Astrocyte (in vitro differentiated cells and primary cell): ENCODE measurements at regions not wholly inside any gene's neighbourhood (a gene's known extent, or its start where the extent isn't known, plus 50 kb on each side); places are given as distances from the start of the nearest gene placed in this dataset.

ENCODE experiments used
- DNase-seq: peaks from one replicate; pipeline ENCODE4 v3.0.0-alpha.2; 2010; ENCODE audit warnings: low read depth
- FAIRE-seq: peaks from 2 replicates; lab custom pipeline; 2011; peaks lifted over from hg19 to GRCh38; lab: Jason Lieb, UNC
- H2AFZ ChIP-seq: 2 replicates; pipeline ENCODE4 v1.6.0; 2012; ENCODE audit warnings: low read depth, low read length, inconsistent platforms
- H3K27ac ChIP-seq: 2 replicates; pipeline ENCODE4 v1.5.1; 2011; ENCODE audit warnings: low read depth, low read length, inconsistent platforms
- H3K27me3 ChIP-seq: 2 replicates; pipeline ENCODE4 v1.6.0; 2011; ENCODE audit warnings: low read length, inconsistent platforms; ENCODE audit not compliant: insufficient read depth
- H3K36me3 ChIP-seq: 2 replicates; pipeline ENCODE4 v1.5.1; 2011; ENCODE audit warnings: low read length, inconsistent platforms; ENCODE audit not compliant: insufficient read depth
- H3K4me1 ChIP-seq: 2 replicates; pipeline ENCODE4 v1.5.1; 2011; ENCODE audit warnings: low read length, inconsistent platforms; ENCODE audit not compliant: insufficient read depth
- H3K4me2 ChIP-seq: 2 replicates; pipeline ENCODE4 v1.6.0; 2012; ENCODE audit warnings: low read length, inconsistent platforms
- H3K4me3 ChIP-seq: 2 replicates; pipeline ENCODE4 v1.5.1; 2011; ENCODE audit warnings: low read depth, mild to moderate bottlenecking, low read length, inconsistent platforms; ENCODE audit not compliant: insufficient read depth
- H3K79me2 ChIP-seq: 2 replicates; pipeline ENCODE4 v1.6.0; 2012; ENCODE audit warnings: mild to moderate bottlenecking, low read length, inconsistent platforms; ENCODE audit not compliant: insufficient read depth
- H3K9ac ChIP-seq: 2 replicates; pipeline ENCODE4 v1.6.0; 2012; ENCODE audit warnings: mild to moderate bottlenecking, low read length, inconsistent platforms
- H3K9me3 ChIP-seq: 2 replicates; pipeline ENCODE4 v1.5.1; 2012; ENCODE audit warnings: low read depth, mild to moderate bottlenecking, low read length, inconsistent platforms; ENCODE audit not compliant: insufficient read depth
- H4K20me1 ChIP-seq: 2 replicates; pipeline ENCODE4 v1.6.0; 2012; ENCODE audit warnings: low read length, inconsistent platforms; ENCODE audit not compliant: insufficient read depth
- H3K27ac Mint-ChIP-seq: one replicate; pipeline ENCODE4 v1.8.0; 2021; ENCODE audit warnings: mild to moderate bottlenecking, mixed read lengths; ENCODE audit not compliant: unreplicated experiment
- H3K27me3 Mint-ChIP-seq: one replicate; pipeline ENCODE4 v1.8.0; 2021; ENCODE audit warnings: low read depth, mixed read lengths; ENCODE audit not compliant: unreplicated experiment
- H3K36me3 Mint-ChIP-seq: one replicate; pipeline ENCODE4 v1.8.0; 2021; ENCODE audit warnings: low read depth, mixed read lengths; ENCODE audit not compliant: unreplicated experiment
- H3K4me1 Mint-ChIP-seq: one replicate; pipeline ENCODE4 v1.8.0; 2021; ENCODE audit warnings: low read depth, mixed read lengths; ENCODE audit not compliant: unreplicated experiment
- H3K4me3 Mint-ChIP-seq: one replicate; pipeline ENCODE4 v1.8.0; 2021; ENCODE audit warnings: mild to moderate bottlenecking, moderate library complexity, mixed read lengths; ENCODE audit not compliant: unreplicated experiment
- H3K9me3 Mint-ChIP-seq: one replicate; pipeline ENCODE4 v1.8.0; 2021; ENCODE audit warnings: mild to moderate bottlenecking, mixed read lengths; ENCODE audit not compliant: unreplicated experiment
- CTCF ChIP-seq: IDR thresholded peaks from 2 replicates; pipeline ENCODE4 v1.5.1; 2011; ENCODE audit warnings: low read depth, mild to moderate bottlenecking, inconsistent platforms, low read length, moderate library complexity; ENCODE audit not compliant: insufficient read depth
- EZH2 ChIP-seq: IDR thresholded peaks from 2 replicates; pipeline ENCODE4 v1.6.1; 2012; ENCODE audit warnings: mild to moderate bottlenecking, low read length, inconsistent platforms; ENCODE audit not compliant: insufficient read depth

- H3K4me2 ChIP-seq, result no peak overlapping the region
- Mint-ChIP-seq H3K4me3 (no peak overlapping the region), H3K27me3 (peaks cover 2% of the 10 kb centered on the region), H3K36me3 (no peaks in the 10 kb centered on the region), H3K9me3 (no peaks in the 10 kb centered on the region), H3K27ac (no peak overlapping the region), H3K4me1 (no peaks in the 10 kb centered on the region)
- no peaks in the 10 kb centered on the region for H3K4me1 ChIP-seq
- no peaks in the 10 kb centered on the region for H4K20me1 ChIP-seq
- H3K27me3 ChIP-seq, result no peaks in the 10 kb centered on the region
- H3K79me2 ChIP-seq, result no peaks in the 10 kb centered on the region
- no peak overlapping the region for H3K4me3 ChIP-seq
- H3K9me3 ChIP-seq, result no peaks in the 10 kb centered on the region
- FAIRE-seq (no peak), DNase-seq (no peak)
- H3K27ac ChIP-seq, result no peak overlapping the region
- no peak overlapping the region for H2AFZ ChIP-seq
- no peaks in the 10 kb centered on the region for H3K36me3 ChIP-seq
- no peak for TF ChIP-seq CTCF
- TF ChIP-seq EZH2, result no peak
- H3K9ac ChIP-seq, result no peak overlapping the region
Observed at GRCh38 chr15:97708252-97708651, 252.3 kb upstream of the ARRDC4 start.

- Mint-ChIP-seq H3K4me3 (no peak overlapping the region), H3K27ac (no peak overlapping the region), H3K36me3 (no peaks in the 10 kb centered on the region), H3K4me1 (no peaks in the 10 kb centered on the region), H3K9me3 (no peaks in the 10 kb centered on the region), H3K27me3 (no peaks in the 10 kb centered on the region)
- H3K4me1 ChIP-seq, result no peaks in the 10 kb centered on the region
- H3K27ac ChIP-seq, result no peak overlapping the region
- no peaks in the 10 kb centered on the region for H3K9me3 ChIP-seq
- no peak overlapping the region for H3K9ac ChIP-seq
- H3K4me2 ChIP-seq, result no peak overlapping the region
- H3K4me3 ChIP-seq, result no peak overlapping the region
- no peak overlapping the region for H2AFZ ChIP-seq
- TF ChIP-seq CTCF (no peak), EZH2 (no peak)
- FAIRE-seq (no peak), DNase-seq (no peak)
- no peaks in the 10 kb centered on the region for H4K20me1 ChIP-seq
- H3K27me3 ChIP-seq, result no peaks in the 10 kb centered on the region
- no peaks in the 10 kb centered on the region for H3K79me2 ChIP-seq
- H3K36me3 ChIP-seq, result no peaks in the 10 kb centered on the region
Observed at GRCh38 chr15:97712530-97712929, 248.0 kb upstream of the ARRDC4 start.

- FAIRE-seq, result no peak
- Histone ChIP-seq H3K4me3 (no peak overlapping the region), H3K4me2 (no peak overlapping the region), H3K36me3 (no peaks in the 10 kb centered on the region), H3K9ac (no peak overlapping the region), H3K4me1 (no peaks in the 10 kb centered on the region), H3K9me3 (no peaks in the 10 kb centered on the region), H4K20me1 (no peaks in the 10 kb centered on the region), H3K27ac (no peak overlapping the region), H2AFZ (no peak overlapping the region), H3K27me3 (no peaks in the 10 kb centered on the region), H3K79me2 (no peaks in the 10 kb centered on the region)
- Mint-ChIP-seq H3K4me1 (no peaks in the 10 kb centered on the region), H3K27me3 (no peaks in the 10 kb centered on the region), H3K4me3 (no peak overlapping the region), H3K27ac (no peak overlapping the region), H3K9me3 (no peaks in the 10 kb centered on the region), H3K36me3 (no peaks in the 10 kb centered on the region)
- no peak for DNase-seq
- no peak for TF ChIP-seq EZH2
- TF ChIP-seq CTCF, result no peak
Observed at GRCh38 chr15:97717806-97718205, 242.7 kb upstream of the ARRDC4 start.
